DMS114 treated with DMSO at 0.1 percent for 48 hours (cell line): ENCODE measurements at regions not wholly inside any gene's neighbourhood (a gene's known extent, or its start where the extent isn't known, plus 50 kb on each side); places are given as distances from the start of the nearest gene placed in this dataset.

ENCODE experiments used
- DNase-seq: peaks from one replicate; lab custom pipeline; 2025; ENCODE audit not compliant: unreplicated experiment; lab: John Stamatoyannopoulos, UW

DNA sequence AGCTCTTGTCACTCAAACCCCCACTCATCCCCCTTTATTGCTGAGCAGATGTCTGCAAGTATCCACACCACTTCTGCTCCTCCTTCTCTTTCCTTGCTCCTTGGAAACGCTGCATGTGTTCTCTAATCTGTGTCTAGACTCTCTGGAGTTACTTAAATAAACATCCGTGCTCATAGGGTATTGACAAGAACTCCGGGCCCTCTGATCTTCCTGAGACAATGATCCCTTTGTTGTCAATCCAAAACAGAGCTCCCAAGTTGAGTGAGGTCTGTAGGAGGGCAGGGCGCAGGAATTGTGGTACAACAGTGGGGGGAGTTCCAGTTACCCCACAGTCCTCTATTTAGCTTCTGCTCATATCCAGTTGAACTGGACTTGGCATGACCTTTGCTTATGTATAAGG lies 489.0 kb downstream of the SNAPC1 start:
- no peak for DNase-seq

DNA sequence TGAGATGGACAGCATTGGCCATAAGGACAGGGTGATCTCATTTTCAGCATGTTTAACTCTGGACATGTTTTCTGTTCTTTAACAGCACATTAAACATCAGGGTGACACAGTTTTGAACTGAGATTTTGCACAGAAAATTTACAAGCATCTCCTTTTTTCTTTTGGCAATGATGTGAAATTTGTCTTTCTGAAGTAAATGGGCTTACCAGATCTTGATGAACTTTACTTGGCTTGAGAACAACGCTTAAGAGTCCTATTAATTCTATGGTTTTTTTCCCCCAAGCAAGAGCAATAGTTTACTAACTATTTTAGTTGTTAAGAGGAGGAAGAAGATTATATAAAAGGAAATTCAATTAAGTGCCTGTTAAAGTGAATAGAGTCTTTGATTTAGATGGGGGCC lies 491.0 kb downstream of the SNAPC1 start:
- no peak for DNase-seq

DNA sequence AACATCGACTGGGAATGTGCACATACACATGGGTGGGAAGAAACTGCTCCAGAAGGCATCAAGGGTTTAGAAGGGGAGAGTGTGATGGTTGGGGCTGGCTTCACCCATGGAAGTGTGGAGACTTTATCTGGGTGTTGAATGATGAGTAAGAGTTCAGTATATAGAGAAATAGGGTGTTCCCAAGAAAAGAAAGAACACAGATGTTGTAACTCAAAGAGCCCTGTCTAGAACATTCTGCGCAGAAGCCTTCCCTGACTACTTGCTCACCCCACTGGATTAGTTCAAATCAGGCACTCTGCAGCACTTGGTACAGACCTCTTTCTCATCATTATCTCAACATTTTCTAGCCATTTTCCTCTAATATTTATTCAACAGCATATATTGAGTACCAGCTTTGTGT lies 491.7 kb downstream of the SNAPC1 start:
- no peak for DNase-seq

DNA sequence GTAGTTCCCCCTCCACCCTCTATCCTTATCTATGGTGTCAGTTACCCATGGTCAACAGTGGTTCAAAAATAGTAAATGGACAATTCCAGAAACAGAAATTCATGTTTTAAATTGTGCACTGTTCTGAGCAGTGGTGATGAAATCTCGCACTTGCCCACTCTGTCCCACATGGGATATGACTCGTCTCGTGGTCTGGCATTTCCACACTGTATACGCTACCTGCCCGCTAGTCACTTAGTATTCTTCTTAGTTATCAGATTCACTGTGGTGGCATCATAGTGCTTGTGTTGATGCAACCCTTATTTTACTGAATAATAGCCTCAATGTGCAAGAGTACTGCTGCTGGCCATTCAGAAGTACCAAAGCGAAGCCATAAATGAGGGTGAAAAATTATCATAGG lies 507.0 kb downstream of the SNAPC1 start:
- DNase-seq, result no peak

DNA sequence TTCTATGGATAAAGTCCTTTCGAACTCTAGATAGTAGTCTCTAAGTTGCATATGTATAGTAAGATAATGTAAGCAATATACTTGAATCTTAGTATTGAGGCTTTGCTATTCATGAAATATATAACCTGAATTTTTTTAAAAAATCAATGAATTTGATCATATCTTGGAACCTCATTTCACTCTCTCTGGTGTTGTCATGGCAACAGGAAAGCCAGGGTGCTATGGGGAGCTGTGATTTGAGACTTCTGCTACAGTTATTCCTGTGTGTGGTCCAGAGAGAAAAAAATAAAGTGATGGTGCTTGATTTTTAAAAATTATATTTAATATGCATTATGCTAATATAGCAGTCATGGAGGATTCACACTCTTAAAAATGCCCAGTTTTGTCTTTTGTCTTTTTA lies 508.0 kb downstream of the SNAPC1 start:
- no peak for DNase-seq

DNA sequence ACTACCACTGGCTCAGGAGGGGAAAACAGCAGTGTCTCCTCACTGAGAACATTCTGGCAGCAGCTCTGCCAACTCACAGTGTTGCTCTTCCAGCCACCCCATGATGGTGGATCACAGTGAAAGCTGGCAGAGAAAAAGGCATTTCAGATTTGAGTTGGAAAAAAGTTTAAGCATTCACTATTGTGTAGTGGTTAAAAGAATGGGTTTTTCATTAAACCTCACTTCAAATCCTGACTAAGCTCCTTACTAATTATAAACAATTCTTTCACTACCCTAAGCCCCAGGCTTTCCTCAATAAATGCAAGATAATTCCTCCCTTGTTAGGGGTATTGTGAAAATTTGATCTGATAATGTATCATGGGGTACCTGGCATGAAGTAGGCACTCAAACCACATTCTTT lies 518.1 kb downstream of the SNAPC1 start:
- DNase-seq, result no peak

DNA sequence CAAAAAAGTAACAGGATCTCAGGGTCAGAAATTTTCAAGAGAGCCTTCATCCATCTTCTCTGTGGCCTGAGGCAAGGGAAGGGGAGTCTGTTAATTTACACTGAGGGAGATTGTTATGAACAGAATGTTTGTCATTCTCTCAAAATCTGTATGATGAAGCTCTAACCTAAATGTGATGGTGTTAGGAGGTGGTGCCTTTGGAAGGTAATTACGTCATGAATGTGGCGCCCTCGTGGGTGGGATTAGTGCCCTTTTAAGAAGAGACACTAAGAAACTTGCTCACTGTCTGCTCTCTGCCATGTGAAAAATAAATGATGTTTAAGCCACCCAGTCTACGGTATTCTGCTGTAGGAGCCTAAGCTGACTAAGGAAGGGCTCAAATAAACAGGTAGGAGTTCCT lies 521.6 kb downstream of the SNAPC1 start:
- no peak for DNase-seq

DNA sequence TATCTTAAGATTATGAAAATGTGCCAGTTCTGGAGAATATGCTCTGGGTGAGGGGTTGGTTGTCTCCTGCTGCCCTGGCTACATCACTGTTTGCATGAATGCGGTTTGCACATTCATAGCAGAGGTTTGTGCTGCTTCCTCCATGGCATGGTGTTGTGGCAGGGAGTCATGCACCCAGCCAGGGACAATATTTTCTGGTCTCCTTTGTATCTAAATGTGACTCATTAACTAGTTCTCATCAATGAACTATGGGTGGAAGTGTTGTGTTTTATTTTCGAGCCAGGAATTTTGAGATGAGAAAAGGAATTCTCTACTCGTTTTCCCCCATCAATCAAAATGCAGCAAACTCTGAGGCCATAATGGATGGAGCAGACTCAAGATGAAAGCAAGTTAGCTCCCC lies 527.3 kb downstream of the SNAPC1 start:
- no peak for DNase-seq

DNA sequence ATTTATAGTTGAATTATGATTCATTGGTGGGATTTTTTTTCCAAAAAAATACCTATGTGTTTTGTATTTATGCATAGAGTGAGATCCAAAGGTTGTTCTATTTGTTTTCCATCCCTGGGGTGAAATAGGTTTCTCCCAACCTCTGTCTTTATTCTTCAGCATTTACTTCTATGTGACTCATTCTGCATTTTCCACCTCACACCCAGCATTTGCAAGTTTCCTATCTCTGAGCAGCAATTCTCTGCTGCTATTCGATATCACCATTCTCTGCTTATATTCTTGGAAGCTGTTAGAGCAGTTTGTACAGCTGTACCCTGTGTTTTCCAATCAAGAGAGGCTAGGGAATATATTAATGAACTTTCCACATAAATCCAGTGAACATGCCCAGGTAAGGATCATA lies 538.9 kb downstream of the SNAPC1 start:
- no peak for DNase-seq

DNA sequence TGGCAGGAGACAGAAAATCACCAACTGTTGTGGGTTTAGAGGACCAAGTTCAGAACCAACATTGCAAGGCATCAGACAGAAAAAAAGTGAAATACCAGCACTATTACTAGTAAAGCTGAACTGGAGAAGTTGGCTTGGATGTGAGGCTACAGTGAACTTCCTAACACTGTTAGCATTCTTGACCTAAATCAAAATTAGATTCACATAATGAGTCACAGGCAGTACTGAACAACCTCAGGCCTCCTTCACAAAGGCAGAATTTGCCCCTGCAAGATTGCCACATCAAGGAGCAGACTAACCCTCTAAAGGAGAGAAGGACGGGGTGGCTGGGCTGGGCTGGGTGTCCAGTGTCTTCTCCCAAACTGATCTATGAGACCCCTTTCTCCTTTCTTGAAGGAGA lies 539.7 kb downstream of the SNAPC1 start:
- no peak for DNase-seq

DNA sequence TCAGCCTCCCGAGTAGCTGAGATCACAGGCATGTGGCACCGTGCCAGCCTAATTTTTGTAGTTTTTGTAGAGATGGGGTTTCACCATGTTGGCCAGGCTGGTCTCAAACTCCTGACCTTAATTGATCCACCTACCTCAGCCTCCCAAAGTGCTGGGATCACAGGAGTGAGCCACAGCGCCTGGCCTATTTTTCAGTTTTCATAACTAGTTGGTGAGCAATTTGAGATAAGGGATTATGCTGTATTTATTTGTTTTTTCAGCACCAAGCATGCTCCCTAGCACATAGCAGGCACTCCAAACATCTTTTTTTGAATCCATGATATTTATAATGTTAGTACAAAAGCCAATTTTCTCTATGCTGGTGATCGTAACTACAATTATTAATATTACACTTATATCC lies 541.2 kb downstream of the SNAPC1 start:
- no peak for DNase-seq

DNA sequence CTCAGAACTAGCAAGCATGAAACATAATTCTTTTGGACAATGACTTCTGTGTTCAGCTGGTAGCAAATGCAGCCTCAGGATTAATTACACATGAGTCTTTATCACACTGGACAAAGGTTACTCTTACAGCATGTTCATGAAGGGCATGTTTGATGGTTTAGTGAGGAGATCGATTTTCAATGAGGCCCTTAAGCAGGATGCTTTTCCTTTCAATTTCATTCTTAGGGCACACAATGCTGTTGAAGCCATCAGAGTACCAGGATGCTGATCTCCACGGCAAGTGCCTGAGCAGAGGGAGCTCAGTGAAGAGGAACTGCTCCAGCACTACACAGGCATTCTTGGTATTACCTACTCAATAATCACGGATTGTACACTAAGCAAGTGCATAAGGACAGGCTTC lies 542.0 kb downstream of the SNAPC1 start:
- DNase-seq, result no peak

DNA sequence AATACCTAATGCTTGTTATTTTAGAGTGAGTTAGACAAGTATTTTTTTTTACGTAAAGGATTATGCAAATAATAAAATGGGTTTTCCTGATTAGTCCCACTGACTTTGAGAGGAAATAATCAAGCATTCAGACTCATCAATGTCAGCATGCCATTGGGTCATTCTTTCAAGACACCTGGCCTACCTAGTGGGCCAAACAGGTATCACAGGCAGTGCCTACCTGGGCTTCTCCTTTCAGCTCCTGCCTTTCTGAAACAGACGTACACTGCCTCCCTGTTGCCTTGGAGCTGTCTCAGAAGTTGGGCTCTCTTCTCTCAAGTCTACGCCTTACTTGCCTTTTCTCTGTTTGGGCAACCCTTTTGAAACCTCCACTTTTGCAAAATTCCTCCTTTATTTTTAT lies 545.6 kb downstream of the SNAPC1 start:
- DNase-seq, result no peak

DNA sequence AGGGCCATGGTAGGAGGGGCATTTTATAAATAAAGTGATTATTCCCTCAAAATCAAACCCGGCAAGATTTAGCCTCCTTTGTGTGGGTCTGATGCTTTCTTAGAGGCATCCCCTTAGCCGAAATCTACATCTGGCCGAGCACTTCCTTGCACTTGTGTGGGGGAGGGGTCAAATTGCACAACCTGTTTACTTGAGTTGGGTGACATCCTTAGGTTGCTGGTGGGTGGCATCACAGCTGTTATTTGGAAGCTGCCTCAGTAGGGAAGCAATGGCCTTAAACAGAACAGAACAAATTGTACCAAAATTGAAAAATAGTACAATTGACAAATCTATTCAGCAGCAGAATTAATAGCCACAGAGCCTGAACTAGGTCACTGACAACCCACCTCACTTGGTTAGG lies 546.1 kb downstream of the SNAPC1 start:
- DNase-seq, result no peak

DNA sequence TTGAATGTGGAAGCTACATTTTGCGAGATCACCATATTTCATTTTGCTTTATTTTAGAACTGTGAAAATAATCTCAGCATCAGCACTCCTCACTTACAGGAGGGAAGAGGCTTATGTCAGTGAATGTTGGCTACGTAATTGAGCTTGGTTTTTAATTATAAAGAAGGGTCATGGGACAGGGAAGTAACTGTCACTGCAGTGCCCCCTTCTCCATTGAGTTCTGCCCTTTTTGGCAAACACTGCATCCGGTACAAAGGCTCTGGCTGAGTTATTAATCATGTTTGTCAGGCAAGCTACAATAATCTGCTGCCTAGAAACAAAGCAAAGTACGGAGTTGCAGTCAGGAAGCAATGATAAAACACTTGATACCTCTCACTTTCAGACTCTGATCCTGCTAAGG lies 546.7 kb downstream of the SNAPC1 start:
- DNase-seq, result no peak

DNA sequence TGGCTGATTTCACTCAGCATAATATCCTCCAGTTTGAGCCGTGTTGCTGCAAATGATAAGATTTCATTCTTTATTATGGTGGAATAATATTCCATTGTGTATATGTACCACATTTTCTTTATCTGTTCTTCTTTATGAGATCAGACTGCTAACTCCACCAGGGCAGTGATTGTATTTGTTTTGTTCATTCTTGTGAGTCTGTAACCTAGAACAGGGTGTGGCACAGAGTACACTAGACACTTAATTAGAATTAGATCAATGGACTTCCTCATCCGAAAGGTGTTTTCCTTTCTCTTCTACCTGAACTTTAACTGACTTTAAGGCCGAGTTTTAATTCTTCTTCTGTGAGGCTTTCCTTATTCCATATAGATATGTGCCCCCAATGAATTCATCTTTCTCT lies 551.0 kb downstream of the SNAPC1 start:
- DNase-seq, result no peak

DNA sequence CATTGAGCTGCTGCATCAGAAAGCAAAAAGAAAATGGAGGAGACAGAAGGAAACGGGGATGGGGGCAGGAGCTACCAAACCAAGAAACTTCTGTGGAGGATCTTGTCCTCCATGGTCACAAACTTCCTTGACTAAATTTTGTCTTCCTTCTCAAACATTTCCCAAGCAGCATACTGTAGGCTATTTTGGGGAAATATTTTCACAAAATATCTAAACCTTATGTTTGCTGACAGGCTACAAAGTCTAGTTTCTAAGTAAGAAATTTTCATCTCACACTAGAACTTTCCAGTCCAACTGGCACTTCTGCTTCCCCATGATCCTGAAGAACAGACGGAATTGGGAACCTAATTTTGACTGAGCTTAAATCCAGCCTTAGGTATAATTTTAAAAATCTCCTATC lies 552.0 kb downstream of the SNAPC1 start:
- no peak for DNase-seq

DNA sequence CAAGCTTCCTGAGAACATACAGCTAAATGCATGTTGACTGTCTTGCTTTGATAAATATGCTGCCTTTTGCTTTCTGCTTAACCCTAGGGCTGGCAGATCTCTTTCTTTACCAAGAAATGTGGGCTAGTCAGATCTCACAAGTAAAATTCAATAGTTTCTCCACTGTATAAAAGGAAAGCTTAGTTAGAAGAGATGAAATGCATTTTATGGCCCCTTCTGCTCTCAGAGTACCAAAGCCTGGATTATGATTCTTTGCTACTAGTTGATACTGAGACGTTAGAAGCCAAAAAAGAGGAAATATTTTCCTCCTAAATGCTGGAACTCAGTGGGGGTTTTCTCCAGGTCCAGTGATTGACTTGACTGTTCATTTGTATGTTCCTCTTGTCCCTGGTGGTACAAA lies 552.7 kb downstream of the SNAPC1 start:
- DNase-seq, result no peak

DNA sequence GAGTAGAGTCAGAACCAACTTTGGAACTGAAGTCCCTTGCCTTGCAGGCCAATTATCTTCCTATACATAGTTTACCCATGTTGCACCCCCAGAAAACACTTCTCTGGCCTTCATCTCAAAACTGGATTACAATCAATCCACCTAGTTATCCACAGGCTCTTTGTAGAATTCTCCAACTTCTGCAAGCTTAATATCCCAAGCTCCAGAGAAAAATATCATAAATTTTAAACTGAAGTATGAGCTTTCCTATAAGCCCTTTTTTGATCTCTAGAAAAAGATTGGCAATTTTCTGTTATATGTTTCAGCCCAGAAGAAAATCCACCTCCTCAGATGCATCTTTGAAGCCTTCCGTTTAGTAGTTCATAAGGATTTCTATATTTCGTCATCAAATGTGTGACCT lies 553.4 kb downstream of the SNAPC1 start:
- DNase-seq, result no peak

DNA sequence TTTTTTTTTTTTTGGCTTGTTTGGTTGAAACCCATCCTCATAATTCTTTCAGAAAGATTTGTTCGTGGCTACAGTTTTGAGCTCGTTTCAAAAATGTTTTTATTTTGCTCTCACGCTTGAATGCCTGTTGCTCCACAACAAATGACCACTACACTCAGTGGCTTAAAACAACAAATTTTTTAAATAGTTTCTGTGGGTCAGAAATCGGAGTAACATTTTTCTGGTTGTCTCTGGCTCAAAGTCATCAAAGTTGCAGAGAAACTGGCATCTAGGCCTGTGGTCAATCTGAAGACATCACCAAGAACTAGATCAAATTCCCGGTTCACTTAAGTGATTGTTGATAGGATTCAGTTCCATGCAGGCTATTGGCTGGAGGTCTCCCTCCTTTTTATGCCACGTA lies 560.0 kb downstream of the SNAPC1 start:
- DNase-seq, result no peak

DNA sequence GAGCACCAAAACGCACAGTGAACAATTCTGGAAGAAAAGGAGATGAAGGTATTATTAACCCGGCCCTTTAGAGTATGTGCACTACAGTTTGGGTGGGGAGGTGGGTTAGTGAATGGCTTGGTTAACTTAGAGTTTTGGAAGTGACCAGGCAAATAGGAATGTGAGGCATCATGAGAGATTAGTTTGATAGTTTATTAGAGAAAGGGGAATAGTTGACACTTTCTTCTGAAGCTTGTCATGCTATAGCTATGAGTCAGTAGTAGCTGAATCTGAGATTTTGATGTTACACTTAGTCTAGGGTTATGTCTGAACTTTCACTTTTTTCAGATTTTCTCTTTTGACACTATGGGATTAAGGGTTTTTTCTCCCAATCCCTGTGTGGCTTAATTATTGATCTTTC lies 567.2 kb downstream of the SNAPC1 start:
- no peak for DNase-seq

DNA sequence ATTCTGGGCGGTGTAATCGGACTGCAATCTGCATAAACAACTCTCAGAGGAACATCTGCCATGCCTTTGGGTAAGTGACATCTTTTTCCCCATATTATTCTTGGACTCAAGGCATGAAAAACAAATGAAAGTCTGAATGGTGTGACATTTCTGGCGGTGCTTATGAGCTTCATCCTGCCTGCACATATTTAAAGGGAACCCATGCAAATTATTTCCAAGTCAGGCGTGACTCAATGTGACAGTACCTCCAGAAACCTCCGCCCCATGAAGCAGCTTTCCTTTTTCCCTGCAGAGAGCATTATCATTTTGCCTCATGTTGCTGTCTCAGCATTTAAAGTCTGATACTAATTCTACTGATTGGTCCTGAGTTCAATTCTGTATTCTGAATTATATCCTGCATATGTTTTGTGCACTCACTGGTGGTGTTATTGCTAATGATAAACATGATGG lies 585.4 kb downstream of the SNAPC1 start:
- no peak for DNase-seq

DNA sequence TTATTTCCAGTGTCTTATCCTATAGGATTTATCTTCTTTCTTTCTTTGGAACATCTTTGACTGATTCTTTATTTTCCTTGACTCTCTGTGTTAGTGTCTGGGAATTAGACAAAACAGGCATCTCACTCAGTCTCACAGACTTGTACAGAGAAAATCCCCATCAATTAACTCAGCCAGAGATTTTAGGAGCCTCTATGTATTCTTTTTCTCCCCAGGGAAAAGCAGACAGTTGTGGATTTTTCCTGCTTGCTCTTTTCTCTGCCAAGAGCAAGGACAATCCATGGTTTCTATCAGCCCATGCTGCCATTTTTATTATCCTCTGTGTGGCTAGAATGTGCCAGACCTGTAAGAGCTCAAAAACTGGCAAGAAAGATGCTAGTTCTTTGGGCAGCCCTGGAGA lies 595.1 kb downstream of the SNAPC1 start:
- no peak for DNase-seq

DNA sequence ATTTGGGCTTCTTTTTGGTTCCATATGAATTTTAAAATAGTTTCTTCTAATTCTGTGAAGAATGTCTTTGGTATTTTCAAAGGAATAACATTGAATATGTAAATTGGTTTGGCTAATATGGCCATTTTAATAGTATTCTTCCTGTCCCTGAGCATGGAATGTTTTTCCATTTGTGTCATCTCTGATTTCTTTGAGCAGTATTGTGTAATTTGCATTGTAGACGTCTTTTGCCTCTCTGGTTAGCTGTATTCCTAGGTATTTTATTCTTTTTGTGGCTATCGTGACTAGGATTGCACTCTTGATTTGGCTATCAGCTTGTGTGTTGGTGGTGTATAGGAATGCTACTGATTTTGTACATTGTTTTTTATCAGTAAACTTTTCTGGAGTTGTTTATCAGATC lies 601.9 kb downstream of the SNAPC1 start:
- no peak for DNase-seq
